Astrocyte of the hippocampus (primary cell): ENCODE measurements at regions not wholly inside any gene's neighbourhood (a gene's known extent, or its start where the extent isn't known, plus 50 kb on each side); places are given as distances from the start of the nearest gene placed in this dataset.
"Not testable (repeated sequence)": the region's sequence is repeated elsewhere in the genome, so short reads cannot be mapped to it uniquely, and the experiment has no call there.

Experiments
- DNase-seq: peaks from one replicate; pipeline ENCODE4 v3.0.0; 2011; ENCODE audit warnings: low read depth, low spot score

- DNase-seq = peak; percentile 39
Measured at GRCh38 chr5:118193194-118193905, 795.0 kb downstream of the DTWD2 start.

DNA sequence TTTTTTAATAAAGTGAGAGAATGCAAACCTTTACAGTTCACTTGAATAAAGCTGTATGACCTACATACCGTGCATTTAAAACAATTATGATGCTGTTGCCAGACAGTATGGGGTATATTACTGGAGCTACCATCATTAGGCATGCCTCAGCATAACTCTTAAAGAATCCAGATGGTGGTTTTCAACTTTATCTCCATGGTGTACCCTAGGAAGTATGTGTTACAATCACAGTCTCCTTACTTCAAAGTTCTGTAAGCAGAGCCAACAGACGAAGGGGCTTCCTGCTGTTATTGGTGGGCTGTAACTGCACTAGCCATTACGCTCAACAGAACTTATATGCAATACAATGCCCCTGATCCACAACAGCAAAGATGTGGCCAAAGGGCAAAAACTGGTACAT, 803.3 kb downstream of the DTWD2 start:
- DNase-seq = no peak

- no peak for DNase-seq
Measured at GRCh38 chr5:118176146-118176545, 812.2 kb downstream of the DTWD2 start.

GRCh38 chr5:118174671-118175070, 813.7 kb downstream of the DTWD2 start:
- no peak for DNase-seq

DNA sequence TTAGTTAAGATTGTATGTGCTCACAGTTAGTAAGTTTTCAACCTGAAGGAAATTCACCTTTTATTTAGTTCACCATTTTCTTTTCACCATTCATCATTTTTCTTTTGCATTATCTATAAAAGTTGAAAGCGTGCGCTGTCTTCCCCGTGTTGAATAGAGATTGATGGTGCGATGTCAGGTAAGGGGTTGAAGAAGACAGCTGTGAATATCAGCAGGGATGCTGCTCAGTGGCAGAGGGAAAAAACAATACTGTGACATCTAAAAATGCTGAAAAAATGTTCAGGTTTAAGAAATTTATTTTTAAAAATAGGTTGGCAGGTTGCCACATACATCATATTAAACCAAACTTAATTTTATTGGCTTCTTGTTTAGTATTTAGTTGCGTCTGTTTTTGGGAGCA, 815.0 kb downstream of the DTWD2 start:
- no peak for DNase-seq

GRCh38 chr5:118165619-118166018, 822.7 kb downstream of the DTWD2 start:
- DNase-seq = no peak

DNA sequence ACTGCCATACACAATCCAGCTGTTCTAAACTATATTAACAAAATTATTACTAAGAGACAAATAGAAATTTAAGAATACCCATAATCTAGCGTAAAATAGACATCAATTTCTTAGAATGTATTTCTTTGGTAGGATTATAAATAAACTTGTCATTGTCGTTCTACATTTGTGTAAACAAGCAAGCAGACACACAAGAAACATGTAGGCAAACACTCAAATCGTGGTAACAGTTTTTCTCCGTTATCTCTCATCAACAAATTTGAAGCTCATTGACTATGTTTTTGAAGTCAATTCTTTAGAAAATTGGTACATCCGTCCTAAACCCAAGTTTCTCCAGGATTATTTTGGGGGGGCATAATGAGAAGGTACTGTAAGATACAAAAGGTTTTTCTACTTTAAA, 832.2 kb downstream of the DTWD2 start:
- DNase-seq = no peak

DNA sequence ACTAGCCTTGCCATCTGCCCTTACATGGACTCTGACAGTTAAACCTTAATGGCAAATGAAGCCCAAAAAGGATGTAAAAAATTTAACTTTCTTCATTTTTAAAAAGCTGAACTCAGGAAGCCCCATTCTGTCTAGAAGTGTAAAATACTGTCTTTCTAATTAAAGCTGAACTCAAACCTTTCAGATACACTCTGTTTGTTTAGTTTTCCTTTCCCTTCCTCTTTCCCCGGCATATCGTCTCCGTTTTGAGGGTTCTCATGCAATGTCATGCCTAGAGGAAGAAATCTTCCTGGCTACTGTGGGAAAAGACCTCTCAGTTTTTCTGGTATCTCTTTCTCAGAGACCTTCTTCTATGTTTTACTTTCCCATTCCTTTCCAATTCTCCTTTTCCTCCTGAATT, 841.5 kb downstream of the DTWD2 start:
- no peak for DNase-seq

DNA sequence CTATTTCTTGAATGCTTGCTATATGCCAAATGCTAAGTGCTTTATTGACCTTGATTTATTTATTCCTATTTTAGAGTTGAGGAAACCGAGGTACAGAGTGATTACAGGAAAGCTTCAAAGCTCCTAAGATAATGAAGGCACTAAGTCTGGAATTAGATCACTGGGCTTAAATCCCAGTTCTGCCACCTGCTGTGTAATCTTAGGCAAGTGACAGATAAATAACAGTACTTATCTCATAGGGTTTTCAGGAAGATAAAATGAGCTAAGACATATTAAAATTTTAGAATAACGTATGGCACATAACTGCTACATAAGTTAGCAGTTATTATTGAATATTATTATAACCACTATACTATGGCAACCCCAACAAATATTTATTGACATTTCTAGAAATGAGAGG, 843.8 kb downstream of the DTWD2 start:
- DNase-seq = no peak

DNA sequence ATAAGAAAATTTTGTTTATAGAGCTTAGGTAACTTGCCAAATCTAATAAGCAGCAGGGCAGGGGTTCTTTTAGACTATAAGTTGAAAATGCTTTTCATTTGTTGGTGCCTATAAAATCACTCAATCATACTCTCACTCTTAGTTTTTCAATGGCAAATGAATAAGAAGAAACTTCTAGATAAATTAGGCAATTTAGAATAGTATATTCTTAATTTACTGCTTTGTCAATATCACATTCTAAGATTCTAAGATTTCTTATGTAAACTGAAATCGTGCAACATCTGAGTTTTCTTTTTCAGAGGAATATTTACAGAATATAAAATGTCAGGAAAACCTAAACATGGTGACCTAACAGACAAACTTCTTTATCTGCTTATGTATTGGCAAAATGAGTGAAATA, 849.0 kb downstream of the DTWD2 start:
- no peak for DNase-seq

DNA sequence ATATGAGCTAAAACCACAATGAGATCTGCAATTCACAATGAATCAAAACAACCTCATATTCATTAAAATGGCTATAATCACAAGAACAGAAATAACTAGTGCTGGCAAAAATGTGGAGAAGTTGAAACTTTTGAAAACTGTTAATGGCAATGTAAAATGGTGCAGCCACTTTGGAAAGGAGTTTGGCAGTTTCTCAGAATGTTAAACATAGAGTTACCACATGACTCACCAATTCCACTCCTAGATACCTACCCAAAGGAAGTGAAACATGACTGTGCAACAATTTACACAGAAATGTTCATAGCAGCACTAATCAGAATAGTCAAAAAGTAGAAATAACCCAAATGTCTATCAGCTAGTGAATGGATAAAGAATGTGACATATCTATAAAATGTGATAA, 862.2 kb downstream of the DTWD2 start:
- DNase-seq = peak; percentile 45

DNA sequence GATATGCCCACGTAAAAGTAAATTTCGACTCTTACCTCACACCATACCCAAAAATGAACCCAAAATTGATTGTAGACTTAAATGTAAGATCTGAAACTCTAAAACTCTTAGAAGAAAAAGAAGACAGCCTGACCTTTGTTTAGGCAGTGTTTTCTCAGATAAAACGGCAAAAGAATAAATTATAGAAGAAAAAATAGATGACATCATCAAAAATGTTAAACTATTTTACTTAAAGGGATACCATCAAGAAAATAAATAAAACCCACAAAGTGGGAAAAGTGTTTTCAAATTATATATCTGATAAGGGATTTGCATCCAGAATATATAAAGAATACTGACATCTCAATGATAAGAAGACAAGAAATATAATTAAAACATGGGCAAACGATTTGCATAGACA, 862.7 kb downstream of the DTWD2 start:
- no peak for DNase-seq

- DNase-seq = no peak
Measured at GRCh38 chr5:118121258-118121657, 867.1 kb downstream of the DTWD2 start.

DNA sequence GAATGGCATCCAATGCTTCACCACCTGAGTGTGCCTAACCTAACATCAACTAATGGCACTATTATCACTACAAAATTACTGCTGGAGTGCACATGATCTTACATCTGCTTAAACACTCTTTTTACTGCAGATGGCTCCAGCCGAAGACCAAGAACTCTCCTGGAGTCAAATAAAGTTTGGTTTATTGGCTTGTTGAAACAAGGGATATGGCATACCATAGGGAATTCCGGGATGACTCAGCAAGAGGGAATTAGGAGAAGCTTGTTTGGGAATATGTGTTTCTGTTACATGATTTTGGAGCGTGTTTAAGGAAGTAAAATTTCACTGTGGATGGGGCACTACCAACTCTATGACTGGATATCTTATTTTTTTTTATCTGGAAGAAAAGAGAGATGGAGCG, 872.6 kb downstream of the DTWD2 start:
- peak; percentile 42 for DNase-seq

GRCh38 chr5:118111956-118112355, 876.4 kb downstream of the DTWD2 start:
- no peak for DNase-seq

GRCh38 chr5:118107246-118107645, 881.1 kb downstream of the DTWD2 start:
- DNase-seq = not testable (repeated sequence)

GRCh38 chr5:118098716-118099115, 889.6 kb downstream of the DTWD2 start:
- no peak for DNase-seq

DNA sequence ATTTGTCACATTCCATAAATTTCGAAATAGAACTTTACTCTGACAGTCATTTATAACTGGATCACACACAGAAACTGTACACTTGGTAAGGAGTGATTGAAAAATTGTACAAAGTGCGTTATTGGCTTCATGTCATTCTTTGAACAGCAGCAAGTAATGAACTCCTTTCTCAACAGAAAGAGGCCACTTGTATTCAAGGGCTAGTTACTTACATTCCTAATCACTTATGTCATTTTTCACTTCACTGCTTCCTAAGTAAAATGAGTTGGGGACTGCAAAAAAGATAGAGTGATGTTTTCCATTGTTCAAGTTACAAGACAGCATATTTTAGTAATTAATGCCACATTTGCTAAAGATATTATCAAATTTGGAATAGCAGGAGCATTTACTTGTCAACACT, 893.2 kb downstream of the DTWD2 start:
- peak; percentile 64 for DNase-seq

DNA sequence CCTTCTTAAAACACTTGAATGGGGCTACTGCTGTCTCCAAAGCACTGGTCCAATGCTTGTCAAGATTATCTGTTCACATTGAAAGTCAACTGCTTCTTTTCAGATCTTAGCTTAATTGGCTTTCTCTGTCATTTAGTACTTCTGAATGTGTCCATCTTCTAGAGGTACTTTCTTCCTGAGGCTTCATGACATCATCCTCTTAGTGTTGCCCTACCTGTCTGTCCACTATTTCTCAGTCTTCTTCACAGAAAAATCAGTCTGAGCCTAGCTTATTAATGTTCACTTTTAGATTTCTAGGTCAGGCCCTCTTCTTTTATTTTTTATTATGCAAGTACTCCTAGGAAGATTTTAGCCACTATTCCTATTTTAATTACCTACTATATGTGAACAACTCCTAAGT, 899.9 kb downstream of the DTWD2 start:
- DNase-seq = no peak

- DNase-seq = peak; percentile 18
Measured at GRCh38 chr5:118076490-118076889, 911.9 kb downstream of the DTWD2 start.

DNA sequence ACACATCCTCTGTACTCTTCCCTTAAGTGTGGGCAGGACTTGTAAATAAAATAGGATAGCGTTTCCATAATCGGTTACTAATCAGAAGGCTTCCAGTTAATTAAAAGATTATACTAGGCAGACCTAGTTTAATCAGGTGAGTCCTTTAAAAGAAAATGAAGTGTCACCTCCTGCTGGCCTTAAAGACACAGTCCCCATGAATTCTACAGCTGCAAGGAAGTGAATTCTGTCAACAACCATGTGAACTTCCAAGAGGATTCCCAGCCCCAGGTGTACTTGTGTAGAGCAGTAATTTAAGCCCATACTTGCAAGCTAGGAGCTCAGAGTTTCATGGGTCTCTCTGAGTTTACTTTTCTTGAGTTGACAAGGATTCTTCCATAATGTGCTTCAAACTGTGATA, 918.3 kb downstream of the DTWD2 start:
- no peak for DNase-seq

DNA sequence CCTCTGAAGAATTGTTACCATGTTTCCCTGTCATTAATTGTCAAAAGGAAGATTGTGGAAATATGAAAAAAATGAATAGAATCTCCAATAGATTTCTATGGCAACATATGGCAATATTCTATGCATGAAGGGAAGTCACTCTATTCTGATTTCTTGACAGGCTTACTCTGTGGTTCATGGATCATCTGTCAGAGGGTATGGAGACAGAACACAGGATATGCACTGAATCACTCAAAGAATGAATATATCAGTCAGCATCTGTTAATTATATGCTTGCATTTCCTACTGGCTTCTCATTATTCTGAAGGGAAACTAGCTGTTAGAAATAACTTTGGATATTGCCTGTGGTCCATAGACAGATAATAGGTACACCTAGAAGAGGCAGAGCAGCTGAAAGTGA, 918.9 kb downstream of the DTWD2 start:
- no peak for DNase-seq

- peak; percentile 7 for DNase-seq
Measured at GRCh38 chr5:118068886-118069285, 919.5 kb downstream of the DTWD2 start.

GRCh38 chr5:118063836-118064235, 924.5 kb downstream of the DTWD2 start:
- peak; percentile 28 for DNase-seq
